Mammary epithelial cell (primary cell): ENCODE measurements at regions not wholly inside any gene's neighbourhood (a gene's known extent, or its start where the extent isn't known, plus 50 kb on each side); places are given as distances from the start of the nearest gene placed in this dataset.

Experiments
- EZH2 ChIP-seq: IDR thresholded peaks from 2 replicates; pipeline ENCODE4 v1.6.1; 2012; ENCODE audit warnings: low read length, inconsistent platforms, borderline replicate concordance
- TF ChIP-seq, protein P1 (sequence below), 2 donors: IDR thresholded peaks in 1 of 2; conservative IDR thresholded peaks in 1 of 2; 2 replicates each; pipeline ENCODE4 v1.5.1; 2011 to 2012; ENCODE audit warnings: inconsistent platforms in 2 of 2, low read length in 2 of 2, mild to moderate bottlenecking in 2 of 2, control low read depth in 1 of 2, low read depth in 1 of 2; ENCODE audit not compliant: insufficient read depth in 1 of 2; ENCODE audit errors: extremely low read depth in 1 of 2

DNA sequence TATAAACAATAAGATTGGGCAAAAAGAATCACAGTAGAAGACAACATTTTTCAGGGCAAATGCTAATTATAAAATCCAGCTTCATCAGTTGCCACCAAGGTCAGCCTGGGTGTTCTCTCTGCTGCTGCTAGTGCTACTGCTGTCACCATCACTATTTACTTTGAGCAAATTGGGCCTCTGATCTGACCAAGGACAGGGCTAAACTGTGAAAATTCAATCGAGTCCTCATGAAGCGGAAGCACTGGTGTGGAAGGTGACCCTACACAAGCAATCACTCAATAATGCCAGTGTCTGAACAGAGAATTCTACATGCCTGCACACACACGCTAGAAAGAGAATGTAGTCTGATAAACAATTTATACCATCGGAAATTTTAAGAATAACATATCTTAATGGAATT is 122.9 kb upstream of the TTC29 start:
- TF ChIP-seq, protein P1, sequence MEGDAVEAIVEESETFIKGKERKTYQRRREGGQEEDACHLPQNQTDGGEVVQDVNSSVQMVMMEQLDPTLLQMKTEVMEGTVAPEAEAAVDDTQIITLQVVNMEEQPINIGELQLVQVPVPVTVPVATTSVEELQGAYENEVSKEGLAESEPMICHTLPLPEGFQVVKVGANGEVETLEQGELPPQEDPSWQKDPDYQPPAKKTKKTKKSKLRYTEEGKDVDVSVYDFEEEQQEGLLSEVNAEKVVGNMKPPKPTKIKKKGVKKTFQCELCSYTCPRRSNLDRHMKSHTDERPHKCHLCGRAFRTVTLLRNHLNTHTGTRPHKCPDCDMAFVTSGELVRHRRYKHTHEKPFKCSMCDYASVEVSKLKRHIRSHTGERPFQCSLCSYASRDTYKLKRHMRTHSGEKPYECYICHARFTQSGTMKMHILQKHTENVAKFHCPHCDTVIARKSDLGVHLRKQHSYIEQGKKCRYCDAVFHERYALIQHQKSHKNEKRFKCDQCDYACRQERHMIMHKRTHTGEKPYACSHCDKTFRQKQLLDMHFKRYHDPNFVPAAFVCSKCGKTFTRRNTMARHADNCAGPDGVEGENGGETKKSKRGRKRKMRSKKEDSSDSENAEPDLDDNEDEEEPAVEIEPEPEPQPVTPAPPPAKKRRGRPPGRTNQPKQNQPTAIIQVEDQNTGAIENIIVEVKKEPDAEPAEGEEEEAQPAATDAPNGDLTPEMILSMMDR (conservative IDR thresholded peaks at IDR 0.05 in 1 of 2, IDR thresholded peaks at IDR 0.05 in 1 of 2; ENCODE audit: extremely low read depth in 1 of 2, insufficient read depth in 1 of 2, low read depth in 1 of 2, low read length in 2 of 2): no peak
- TF ChIP-seq EZH2: no peak
